ENCODE measurements at regions not wholly inside any gene's neighbourhood (a gene's known extent, or its start where the extent isn't known, plus 50 kb on each side); places are given as distances from the start of the nearest gene placed in this dataset.

- in situ Hi-C loops (cut with MboI; ENCODE audit: low pct_unique_long_range_greater_than_20kb, low sequenced_read_pairs, unreplicated experiment) = no loop called here
- TF ChIP-seq CTCF (IDR thresholded peaks at IDR 0.05; ENCODE audit: extremely low read depth, insufficient read depth, missing control alignments) = no peak
- DNase-seq (ENCODE audit: low spot score) = no peak
Observed at GRCh38 chr11:71118671-71119250, 133.6 kb downstream of the SHANK2 start.

- in situ Hi-C loops (cut with MboI; ENCODE audit: low pct_unique_long_range_greater_than_20kb, low sequenced_read_pairs, unreplicated experiment) = no loop called here
- no peak for TF ChIP-seq CTCF (IDR thresholded peaks at IDR 0.05; ENCODE audit: extremely low read depth, insufficient read depth, missing control alignments)
Observed at GRCh38 chr11:71117311-71117710, 135.1 kb downstream of the SHANK2 start.

GRCh38 chr11:71116693-71117040, 135.7 kb downstream of the SHANK2 start:
- no peak for DNase-seq (ENCODE audit: low spot score)
- no peak for TF ChIP-seq CTCF (IDR thresholded peaks at IDR 0.05; ENCODE audit: extremely low read depth, insufficient read depth, missing control alignments)
- in situ Hi-C loops (cut with MboI; ENCODE audit: low pct_unique_long_range_greater_than_20kb, low sequenced_read_pairs, unreplicated experiment) = no loop called here

More at GRCh38 chr11:71117311-71117710, 135.1 kb downstream of the SHANK2 start:
- DNase-seq (ENCODE audit: low spot score) = no peak

- TF ChIP-seq CTCF (IDR thresholded peaks at IDR 0.05; ENCODE audit: extremely low read depth, insufficient read depth, missing control alignments) = no peak
- no peak for DNase-seq (ENCODE audit: low spot score)
- in situ Hi-C loops (cut with MboI; ENCODE audit: low pct_unique_long_range_greater_than_20kb, low sequenced_read_pairs, unreplicated experiment) = no loop called here
Observed at GRCh38 chr11:71115770-71116692, 136.3 kb downstream of the SHANK2 start.

- DNase-seq (ENCODE audit: low spot score) = no peak
- in situ Hi-C loops (cut with MboI; ENCODE audit: low pct_unique_long_range_greater_than_20kb, low sequenced_read_pairs, unreplicated experiment) = no loop called here
- no peak for TF ChIP-seq CTCF (IDR thresholded peaks at IDR 0.05; ENCODE audit: extremely low read depth, insufficient read depth, missing control alignments)
Observed at GRCh38 chr11:71114124-71114851, 138.1 kb downstream of the SHANK2 start.

GRCh38 chr11:71112990-71113389, 139.4 kb downstream of the SHANK2 start:
- in situ Hi-C loops (cut with MboI; ENCODE audit: low pct_unique_long_range_greater_than_20kb, low sequenced_read_pairs, unreplicated experiment) = no loop called here
- TF ChIP-seq CTCF (IDR thresholded peaks at IDR 0.05; ENCODE audit: extremely low read depth, insufficient read depth, missing control alignments) = no peak
- no peak for DNase-seq (ENCODE audit: low spot score)
